Natural killer cell treated with Interleukin-12 subunit alpha and Interleukin-12 subunit beta and Interleukin-15 and Interleukin-18, amount 100 ng/mL, for 72 hours (primary cell): ENCODE measurements at regions not wholly inside any gene's neighbourhood (a gene's known extent, or its start where the extent isn't known, plus 50 kb on each side); places are given as distances from the start of the nearest gene placed in this dataset.

Experiments
- ATAC-seq, 2 donors: fragments of 150-1000 bp; cut with Tn5 transposase in 1 of 2; sonication (Bioruptor Pico), chemical (Tn5 transposase) in 1 of 2; 2 replicates each; pipeline ENCODE4 v1.10.0; 2021
- DNase-seq: peaks from one replicate; pipeline ENCODE4 v3.0.0; 2022; ENCODE audit warnings: low spot score
- H3K27ac Mint-ChIP-seq, 2 donors: 1 replicate in 1 of 2; 2 replicates in 1 of 2; pipeline ENCODE4 v1.8.0; 2022; ENCODE audit warnings: mixed read lengths in 2 of 2, mild to moderate bottlenecking in 1 of 2, moderate library complexity in 1 of 2
- H3K27me3 Mint-ChIP-seq, 2 donors: 1 replicate in 1 of 2; 2 replicates in 1 of 2; pipeline ENCODE4 v1.8.0; 2022; ENCODE audit warnings: mixed read lengths in 2 of 2
- H3K36me3 Mint-ChIP-seq: one replicate; pipeline ENCODE4 v1.8.0; 2022; ENCODE audit warnings: mixed read lengths
- H3K4me1 Mint-ChIP-seq, 2 donors: 1 replicate in 1 of 2; 2 replicates in 1 of 2; pipeline ENCODE4 v1.8.0; 2022; ENCODE audit warnings: low read depth in 2 of 2, mixed read lengths in 2 of 2, mild to moderate bottlenecking in 1 of 2
- H3K4me3 Mint-ChIP-seq: one replicate; pipeline ENCODE4 v1.8.0; 2022; ENCODE audit warnings: mixed read lengths
- H3K9me3 Mint-ChIP-seq: 2 replicates; pipeline ENCODE4 v1.8.0; 2022; ENCODE audit warnings: mixed read lengths

DNA sequence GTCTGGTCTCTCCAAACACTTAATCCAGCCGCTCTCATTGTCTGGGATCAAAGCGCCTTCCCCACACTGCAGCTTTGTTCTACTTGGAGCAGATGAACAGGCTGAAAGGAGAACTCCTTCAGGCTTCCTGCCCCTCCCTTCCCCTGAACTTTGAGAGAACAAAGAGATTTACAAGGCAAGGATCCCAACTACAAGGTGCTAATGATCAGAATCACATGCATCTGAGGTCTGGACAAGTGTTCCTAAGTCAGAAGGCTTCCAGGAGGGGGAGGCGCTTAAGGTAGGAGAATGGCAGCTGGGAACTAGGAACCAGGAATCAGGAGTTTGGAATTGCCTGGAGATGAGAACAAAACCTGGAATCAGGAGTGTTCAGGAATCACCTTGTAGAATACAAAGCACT lies 606.3 kb upstream of the CDH11 start:
- DNase-seq (no peak), ATAC-seq (no peak)
- no peak overlapping the region for H3K4me3 Mint-ChIP-seq
- no peak overlapping the region for H3K27ac Mint-ChIP-seq
- H3K27me3 Mint-ChIP-seq: peaks cover 10 to 14% of the 10 kb centered on the region in 2 donors
- H3K4me1 Mint-ChIP-seq: no peaks in the 10 kb centered on the region
- no peaks in the 10 kb centered on the region for H3K36me3 Mint-ChIP-seq
- no peaks in the 10 kb centered on the region for H3K9me3 Mint-ChIP-seq

DNA sequence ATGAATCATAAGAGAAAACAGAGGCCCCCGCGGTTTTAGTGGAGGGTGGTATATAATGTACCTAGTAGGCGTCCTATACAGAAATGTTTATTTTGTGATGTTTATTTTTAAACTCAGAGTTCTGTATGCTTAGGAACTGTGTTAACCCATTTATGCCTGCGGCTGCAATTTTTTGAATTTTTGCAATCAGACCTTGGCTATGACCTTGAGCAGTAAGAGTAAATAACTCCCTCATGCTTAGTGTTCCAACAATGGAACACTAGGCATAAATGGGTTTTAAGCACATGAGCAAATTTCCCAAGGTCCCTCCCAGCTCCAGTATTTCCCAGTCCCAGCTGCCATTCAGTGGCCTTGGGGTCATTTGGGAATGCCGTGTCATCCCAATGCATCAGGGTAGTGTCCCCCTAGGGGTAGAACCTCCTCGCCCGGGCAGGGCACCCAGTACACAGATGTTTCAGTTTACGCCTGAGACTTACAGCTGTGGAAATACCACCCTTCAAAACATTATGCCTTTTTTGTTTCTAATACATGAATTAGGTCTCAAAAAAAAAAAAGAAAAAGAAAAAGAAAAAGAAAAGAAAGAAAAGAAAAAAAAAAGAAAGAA lies 605.8 kb upstream of the CDH11 start:
- no peak for ATAC-seq
- no peaks in the 10 kb centered on the region for H3K4me1 Mint-ChIP-seq

DNA sequence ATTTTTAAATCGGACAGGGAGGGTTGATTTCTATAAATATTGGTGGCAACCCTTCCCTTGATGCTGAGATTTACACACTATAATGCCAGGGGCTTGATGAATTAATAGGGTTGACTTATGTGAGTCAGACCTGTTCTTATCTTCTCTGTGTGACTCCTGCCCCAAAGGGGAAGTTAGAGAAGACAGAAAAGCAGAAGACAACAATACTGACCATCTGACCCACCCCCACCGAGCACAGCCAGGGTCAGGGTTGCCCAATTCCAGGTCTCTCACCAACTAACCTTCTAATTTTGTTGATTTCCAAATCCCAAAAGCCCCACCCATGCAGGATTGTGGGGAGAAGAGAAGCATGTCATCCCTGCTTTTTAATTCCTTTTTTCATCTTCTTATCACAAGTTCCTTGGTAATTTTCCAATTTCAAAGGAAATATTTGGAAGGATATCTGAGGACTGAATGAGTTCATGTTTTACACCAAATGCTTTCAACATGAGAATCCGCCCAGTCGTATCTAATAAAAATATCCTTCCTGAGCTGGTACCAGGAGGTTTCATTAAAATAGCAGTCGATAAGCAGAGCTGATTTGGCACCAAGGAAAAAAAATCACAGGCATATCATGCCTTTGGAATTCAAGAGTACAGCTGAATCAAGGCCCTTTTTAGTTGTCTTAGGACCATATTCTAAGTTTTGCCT lies 603.4 kb upstream of the CDH11 start:
- ATAC-seq (no peak), DNase-seq (no peak)
- Mint-ChIP-seq H3K27me3 (peaks cover 10 to 14% of the 10 kb centered on the region in 2 donors), H3K4me1 (no peaks in the 10 kb centered on the region), H3K4me3 (no peak overlapping the region), H3K36me3 (no peaks in the 10 kb centered on the region), H3K9me3 (no peaks in the 10 kb centered on the region), H3K27ac (no peak overlapping the region)

More for the DNA sequence above, 605.8 kb upstream of the CDH11 start:
- H3K27ac Mint-ChIP-seq: no peak overlapping the region
- no peak for DNase-seq
- H3K27me3 Mint-ChIP-seq: peaks cover 10 to 14% of the 10 kb centered on the region in 2 donors
- H3K4me3 Mint-ChIP-seq: no peak overlapping the region
- no peaks in the 10 kb centered on the region for H3K36me3 Mint-ChIP-seq
- H3K9me3 Mint-ChIP-seq: no peaks in the 10 kb centered on the region

DNA sequence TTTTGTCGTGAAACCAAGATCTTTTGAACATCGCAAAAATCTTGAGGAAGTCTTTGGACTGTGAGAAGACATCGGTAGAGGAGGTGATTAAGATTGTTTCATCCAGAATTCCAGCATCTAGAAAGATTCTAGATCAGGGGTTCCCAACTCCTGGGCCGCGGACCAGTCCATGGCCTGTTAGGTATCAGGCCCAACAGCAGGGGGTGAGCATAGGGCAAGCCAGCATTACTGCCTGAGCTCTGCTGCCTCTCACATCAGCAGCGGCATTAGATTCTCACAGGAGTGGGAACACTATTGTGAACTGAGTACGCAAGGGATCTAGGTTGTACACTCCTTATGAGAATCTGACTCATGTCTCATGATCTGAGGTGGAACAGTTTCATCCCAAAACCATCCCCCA lies 600.6 kb upstream of the CDH11 start:
- DNase-seq: no peak
- Mint-ChIP-seq H3K27me3 (peaks cover 12 to 18% of the 10 kb centered on the region in 2 donors), H3K9me3 (no peaks in the 10 kb centered on the region), H3K4me1 (no peaks in the 10 kb centered on the region), H3K36me3 (no peaks in the 10 kb centered on the region), H3K27ac (no peak overlapping the region), H3K4me3 (no peak overlapping the region)
- ATAC-seq: no peak

DNA sequence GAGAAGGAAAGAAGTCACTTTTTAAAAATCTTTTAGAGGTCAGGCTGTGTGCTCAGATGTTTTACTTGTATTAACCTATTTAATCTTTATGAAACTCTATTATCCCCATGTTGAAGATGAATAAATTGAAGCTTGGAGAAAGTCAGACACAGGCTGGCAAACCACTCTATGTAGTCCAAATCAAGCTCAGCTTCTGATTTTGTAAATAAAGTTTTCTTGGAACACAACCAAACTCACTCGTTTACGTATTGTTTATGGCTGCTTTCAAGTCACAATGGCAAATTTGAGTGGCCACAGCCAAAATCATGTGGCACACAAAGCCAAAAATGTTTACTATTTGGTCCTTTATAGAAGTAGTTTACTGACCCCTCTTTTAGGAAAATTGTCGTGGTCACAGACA lies 596.0 kb upstream of the CDH11 start:
- ATAC-seq: no peak
- no peaks in the 10 kb centered on the region for H3K4me1 Mint-ChIP-seq
- no peak overlapping the region for H3K27ac Mint-ChIP-seq
- no peaks in the 10 kb centered on the region for H3K36me3 Mint-ChIP-seq
- no peak overlapping the region for H3K4me3 Mint-ChIP-seq
- peaks cover 4% of the 10 kb centered on the region for H3K9me3 Mint-ChIP-seq
- DNase-seq: no peak
- H3K27me3 Mint-ChIP-seq: peaks cover 12 to 20% of the 10 kb centered on the region in 2 donors

DNA sequence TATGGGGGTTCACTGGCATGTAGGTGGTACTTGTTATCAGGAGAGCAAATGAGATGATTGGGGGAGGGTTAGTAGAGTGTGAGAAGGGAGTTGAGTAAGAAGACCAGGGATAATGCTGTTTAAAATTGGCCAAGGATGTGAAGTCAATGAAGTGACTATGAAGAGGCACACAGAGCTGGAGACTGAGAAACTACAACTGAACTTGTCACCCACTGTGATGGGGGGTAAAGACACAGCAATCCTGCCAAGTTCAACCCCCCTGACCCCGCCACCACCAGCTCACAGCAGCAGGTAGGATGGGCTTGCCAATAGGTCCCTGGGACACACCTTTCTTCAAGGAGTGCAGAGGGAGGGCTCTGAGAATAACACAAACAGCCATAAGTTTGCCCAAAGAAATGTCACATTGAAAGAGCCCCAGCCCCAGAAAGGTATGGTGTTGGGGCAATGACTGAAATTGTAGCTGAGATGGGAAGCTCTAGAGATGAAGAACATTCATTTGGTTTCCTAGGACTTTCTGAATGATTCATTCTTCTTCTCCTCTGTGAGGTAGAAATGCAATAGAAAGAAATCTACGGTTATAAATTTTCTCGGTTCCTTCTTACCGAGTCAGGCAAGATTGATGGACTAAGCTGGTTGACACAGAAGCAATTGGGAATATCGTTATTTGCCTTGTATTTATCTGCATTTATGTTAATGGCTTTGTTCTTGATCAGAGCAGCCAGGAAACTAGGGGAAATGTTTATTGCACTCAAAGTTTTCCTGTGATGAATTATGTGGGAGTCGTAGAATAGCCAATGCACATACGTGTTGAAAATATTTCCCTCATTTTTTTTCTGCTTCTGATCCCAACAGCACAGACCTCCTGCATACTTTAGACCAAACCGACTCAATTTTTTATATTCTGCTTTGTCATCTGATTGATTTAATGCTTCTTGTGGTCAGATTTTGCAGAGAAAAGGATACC lies 595.2 kb upstream of the CDH11 start:
- H3K4me3 Mint-ChIP-seq: no peak overlapping the region
- no peak overlapping the region for H3K27ac Mint-ChIP-seq
- H3K9me3 Mint-ChIP-seq: peaks cover 4% of the 10 kb centered on the region
- DNase-seq: no peak
- H3K36me3 Mint-ChIP-seq: no peaks in the 10 kb centered on the region
- H3K27me3 Mint-ChIP-seq: peaks cover 12 to 20% of the 10 kb centered on the region in 2 donors
- H3K4me1 Mint-ChIP-seq: no peaks in the 10 kb centered on the region
- ATAC-seq: no peak

DNA sequence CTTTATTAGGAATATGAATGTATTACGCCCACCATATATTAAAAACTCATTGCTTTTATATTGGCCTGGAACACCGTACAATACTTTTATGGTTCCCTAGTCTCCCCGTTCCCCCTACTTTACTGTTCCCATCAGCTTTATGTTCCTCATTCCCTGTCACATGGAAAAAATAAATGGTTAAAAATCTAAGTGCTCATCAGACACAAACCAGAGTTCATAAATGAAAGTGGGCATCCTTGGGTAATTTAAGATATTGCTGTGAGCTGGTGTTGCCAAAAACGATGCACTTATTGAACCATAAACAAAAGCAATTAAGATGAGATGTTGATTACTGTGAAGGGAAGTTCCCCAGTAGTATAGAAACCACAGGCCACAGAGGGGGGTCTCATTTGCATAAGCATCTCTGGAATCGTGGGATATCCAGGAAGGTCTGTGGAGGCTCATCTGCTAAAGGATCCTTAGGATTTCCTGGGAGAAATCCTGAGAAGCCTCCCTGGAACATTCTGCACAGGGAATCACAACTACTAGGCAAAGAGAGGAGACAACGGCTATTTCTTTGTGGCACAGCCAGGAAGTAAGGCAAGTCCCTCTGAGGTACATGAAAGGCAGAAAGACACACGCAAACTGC lies 591.4 kb upstream of the CDH11 start:
- no peaks in the 10 kb centered on the region for H3K36me3 Mint-ChIP-seq
- peaks cover 8 to 17% of the 10 kb centered on the region in 2 donors for H3K27me3 Mint-ChIP-seq
- no peak overlapping the region for H3K4me3 Mint-ChIP-seq
- H3K27ac Mint-ChIP-seq: no peak overlapping the region
- H3K4me1 Mint-ChIP-seq: no peaks in the 10 kb centered on the region
- H3K9me3 Mint-ChIP-seq: peaks cover 4% of the 10 kb centered on the region
- DNase-seq (no peak), ATAC-seq (no peak)

DNA sequence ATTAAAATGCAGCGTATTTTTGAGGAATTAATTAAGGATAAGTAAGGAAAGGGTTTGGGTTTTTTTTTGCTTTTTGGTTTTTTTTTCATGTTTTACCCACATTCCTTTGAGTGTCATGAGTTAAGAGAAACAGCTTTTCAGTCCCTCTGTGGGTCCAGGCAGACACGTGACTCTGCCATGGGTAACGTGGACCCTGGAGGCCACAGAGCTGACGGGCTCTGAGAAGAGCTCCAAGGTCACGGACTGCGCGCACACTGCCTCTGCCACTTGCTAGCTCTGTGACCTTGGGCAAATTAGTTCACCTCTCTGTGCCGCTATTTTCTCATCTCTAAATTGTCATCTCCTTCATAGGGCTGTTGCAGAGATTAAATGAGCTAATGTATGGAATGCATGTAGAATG lies 588.2 kb upstream of the CDH11 start:
- Mint-ChIP-seq H3K36me3 (no peaks in the 10 kb centered on the region), H3K4me1 (no peaks in the 10 kb centered on the region), H3K27me3 (peaks cover 0 to 15% of the 10 kb centered on the region in 2 donors), H3K9me3 (no peaks in the 10 kb centered on the region), H3K27ac (no peak overlapping the region), H3K4me3 (no peak overlapping the region)
- DNase-seq (no peak), ATAC-seq (no peak)

DNA sequence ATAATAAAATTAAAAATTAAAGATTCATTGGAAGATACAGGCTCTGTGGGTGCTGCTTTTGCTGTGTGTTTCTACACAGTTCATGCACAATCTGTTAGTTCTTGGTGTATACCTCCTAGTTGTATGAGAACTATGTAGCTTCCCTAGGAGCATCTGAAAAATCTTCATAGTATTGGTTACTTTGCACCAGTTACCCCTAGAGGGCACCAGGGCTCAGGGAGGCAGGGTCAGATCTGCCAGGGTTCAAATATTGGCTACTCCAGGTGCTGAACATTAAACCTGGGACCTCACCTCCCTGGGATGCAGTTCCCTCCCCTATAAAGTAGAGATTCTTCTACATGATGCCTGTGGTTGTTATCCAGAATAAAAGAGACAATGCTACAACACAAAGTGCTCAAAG lies 583.0 kb upstream of the CDH11 start:
- Mint-ChIP-seq H3K36me3 (no peaks in the 10 kb centered on the region), H3K9me3 (peaks cover 2% of the 10 kb centered on the region), H3K27me3 (peaks cover 0 to 15% of the 10 kb centered on the region in 2 donors), H3K4me3 (no peak overlapping the region), H3K4me1 (no peaks in the 10 kb centered on the region), H3K27ac (no peak overlapping the region)
- DNase-seq (no peak), ATAC-seq (no peak)

DNA sequence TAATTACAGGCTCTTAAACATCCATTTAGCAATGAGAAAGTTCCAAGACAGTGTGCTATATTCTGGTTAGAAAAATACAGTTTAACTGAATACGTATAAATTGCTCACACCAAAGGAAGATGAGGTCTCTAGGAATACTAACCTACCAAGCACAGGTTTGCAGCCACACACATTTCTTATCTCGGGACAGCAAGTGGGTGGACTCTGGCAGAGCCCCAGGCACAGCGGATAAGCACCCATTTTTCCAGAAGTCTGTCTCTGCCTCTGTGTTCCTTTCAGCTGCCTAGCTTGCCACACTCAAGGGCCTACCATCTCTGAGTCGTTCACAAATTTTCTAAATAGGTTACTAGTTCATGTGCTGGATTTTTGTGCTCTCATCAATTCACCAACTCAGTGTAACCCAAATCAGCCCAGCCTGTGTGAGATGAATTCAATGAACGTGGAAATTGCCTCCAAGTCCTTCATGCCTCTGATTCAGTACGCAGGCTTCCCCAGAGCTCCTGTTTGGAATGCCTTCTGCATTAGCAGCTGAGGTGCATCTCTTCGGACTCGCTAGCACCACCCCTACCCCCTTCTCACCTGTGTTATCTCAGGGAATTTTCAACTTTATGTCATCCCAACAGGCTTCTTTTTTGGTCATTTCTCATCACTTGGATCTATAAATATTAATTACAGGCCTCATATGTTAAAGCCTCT lies 581.0 kb upstream of the CDH11 start:
- no peaks in the 10 kb centered on the region for H3K36me3 Mint-ChIP-seq
- peaks cover 0 to 7% of the 10 kb centered on the region in 2 donors for H3K27me3 Mint-ChIP-seq
- H3K4me1 Mint-ChIP-seq: no peaks in the 10 kb centered on the region
- H3K27ac Mint-ChIP-seq: no peak overlapping the region
- no peak for ATAC-seq
- DNase-seq: no peak
- peaks cover 2% of the 10 kb centered on the region for H3K9me3 Mint-ChIP-seq
- H3K4me3 Mint-ChIP-seq: no peak overlapping the region

DNA sequence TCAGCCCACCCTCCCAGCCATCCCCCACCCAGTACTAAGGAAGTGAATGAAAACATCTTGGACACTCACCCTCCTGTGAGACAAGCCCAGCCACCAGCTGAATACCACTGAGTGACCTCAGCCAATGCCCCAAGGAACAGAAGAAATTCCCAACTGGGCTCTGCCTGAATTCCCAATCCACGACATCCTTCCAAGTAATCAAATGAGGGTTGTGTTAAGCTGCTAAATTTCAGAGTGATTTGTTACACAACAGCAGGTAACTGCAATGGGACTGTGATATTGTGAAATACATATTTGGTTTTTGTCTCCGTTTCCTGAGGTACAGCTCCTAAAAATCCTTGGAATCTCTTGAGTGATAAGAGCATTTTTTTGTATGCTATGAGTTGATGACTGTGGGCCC lies 578.7 kb upstream of the CDH11 start:
- peaks cover 5% of the 10 kb centered on the region for H3K9me3 Mint-ChIP-seq
- no peaks in the 10 kb centered on the region for H3K4me1 Mint-ChIP-seq
- H3K27me3 Mint-ChIP-seq: peaks cover 0 to 2% of the 10 kb centered on the region in 2 donors
- ATAC-seq (peak in 1 of 2 donors; percentile 38), DNase-seq (no peak)
- H3K4me3 Mint-ChIP-seq: no peak overlapping the region
- no peak overlapping the region for H3K27ac Mint-ChIP-seq
- H3K36me3 Mint-ChIP-seq: no peaks in the 10 kb centered on the region

DNA sequence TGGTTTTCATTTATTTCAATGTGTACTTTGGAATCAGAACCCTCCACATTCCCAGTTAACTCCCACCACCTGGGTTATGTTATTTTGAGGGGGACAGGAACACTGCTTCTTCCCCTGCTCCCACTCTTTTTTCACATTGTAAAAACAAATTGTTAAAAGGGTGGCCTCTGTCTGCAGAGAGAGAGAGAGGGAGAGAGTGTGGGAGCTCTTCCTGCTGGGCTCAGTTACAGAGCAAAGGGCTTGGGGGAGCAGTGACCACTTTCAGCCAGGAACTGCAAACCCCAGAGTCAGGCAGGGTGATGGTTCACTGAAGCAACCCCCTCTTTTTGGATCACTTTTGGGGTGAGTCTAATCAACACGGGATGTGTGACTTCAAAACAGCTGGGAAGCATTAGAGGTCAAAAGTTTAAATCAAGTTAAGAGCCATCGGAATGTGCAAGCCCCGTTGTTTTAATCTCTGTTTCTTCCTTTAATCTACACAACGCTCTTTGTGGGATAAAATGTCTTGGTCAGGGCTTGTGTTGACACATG lies 577.0 kb upstream of the CDH11 start:
- Mint-ChIP-seq H3K27me3 (peaks cover 0 to 2% of the 10 kb centered on the region in 2 donors), H3K36me3 (no peaks in the 10 kb centered on the region), H3K9me3 (peaks cover 5% of the 10 kb centered on the region), H3K4me3 (no peak overlapping the region), H3K27ac (no peak overlapping the region), H3K4me1 (no peaks in the 10 kb centered on the region)
- DNase-seq (no peak), ATAC-seq (no peak)

DNA sequence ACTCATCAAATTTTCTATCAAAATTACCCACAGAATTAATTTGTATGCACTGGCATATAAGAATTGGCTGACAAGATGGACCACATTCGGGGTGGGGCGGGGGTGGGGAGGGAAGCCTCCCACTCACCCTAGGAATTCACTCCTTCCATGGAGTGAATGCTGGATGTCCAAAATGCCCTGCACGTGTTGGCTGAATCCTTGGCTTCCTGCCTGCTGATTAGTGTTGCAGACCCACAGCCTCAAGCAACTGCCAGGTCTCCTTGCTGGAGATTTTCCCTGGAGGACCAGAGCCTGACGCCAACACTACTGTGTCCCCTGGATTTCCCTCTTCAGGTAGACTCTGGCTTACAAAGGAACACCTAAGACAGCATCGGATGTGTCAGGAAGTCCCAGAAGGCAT lies 575.7 kb upstream of the CDH11 start:
- H3K9me3 Mint-ChIP-seq: peaks cover 5% of the 10 kb centered on the region
- no peaks in the 10 kb centered on the region for H3K4me1 Mint-ChIP-seq
- DNase-seq: no peak
- H3K36me3 Mint-ChIP-seq: no peaks in the 10 kb centered on the region
- ATAC-seq: no peak
- H3K27ac Mint-ChIP-seq: no peak overlapping the region
- peaks cover 0 to 2% of the 10 kb centered on the region in 2 donors for H3K27me3 Mint-ChIP-seq
- H3K4me3 Mint-ChIP-seq: no peak overlapping the region
